Lung (tissue), 11 donors: ENCODE measurements at regions not wholly inside any gene's neighbourhood (a gene's known extent, or its start where the extent isn't known, plus 50 kb on each side); places are given as distances from the start of the nearest gene placed in this dataset.

Source experiments
- ATAC-seq: fragments of 200-7000 bp; cut with Tn5 transposase; one replicate; pipeline ENCODE4 v1.9.1; 2020; ENCODE audit warnings: moderate number of reproducible peaks; ENCODE audit not compliant: insufficient read depth, low FRiP score
- DNase-seq, 3 donors: peaks; one replicate each; pipeline ENCODE4 v3.0.0-alpha.2; 2013 to 2017
- H3K27ac ChIP-seq, 2 donors: one replicate each; pipeline ENCODE4 v1.5.1; 2013; ENCODE audit warnings: mild to moderate bottlenecking in 2 of 2, moderate library complexity in 2 of 2, control low read depth in 1 of 2, inconsistent platforms in 1 of 2, low read depth in 1 of 2, low read length in 1 of 2
- H3K27me3 ChIP-seq, 3 donors: one replicate each; pipeline ENCODE4 v1.5.1; 2013; ENCODE audit warnings: low read length in 2 of 3; ENCODE audit not compliant: control insufficient read depth in 3 of 3, insufficient read depth in 3 of 3
- H3K36me3 ChIP-seq, 4 donors: one replicate each; pipeline ENCODE4 v1.5.1; 2013; ENCODE audit warnings: low read length in 4 of 4, mild to moderate bottlenecking in 1 of 4, moderate library complexity in 1 of 4; ENCODE audit not compliant: control insufficient read depth in 4 of 4, insufficient read depth in 4 of 4
- H3K4me1 ChIP-seq, 5 donors: one replicate each; pipeline ENCODE4 v1.5.1; 2013; ENCODE audit warnings: low read length in 5 of 5, mild to moderate bottlenecking in 2 of 5, moderate library complexity in 1 of 5; ENCODE audit not compliant: control insufficient read depth in 5 of 5, insufficient read depth in 5 of 5
- H3K4me3 ChIP-seq: one replicate; pipeline ENCODE4 v1.5.1; 2013; ENCODE audit warnings: mild to moderate bottlenecking, control low read depth, moderate library complexity
- H3K9ac ChIP-seq, 2 donors: one replicate each; pipeline ENCODE4 v1.5.1; 2013; ENCODE audit warnings: low read length in 2 of 2, control low read depth in 1 of 2; ENCODE audit not compliant: insufficient read depth in 1 of 2
- H3K9me3 ChIP-seq, 4 donors: one replicate each; pipeline ENCODE4 v1.5.1; 2013; ENCODE audit warnings: low read length in 3 of 4, mild to moderate bottlenecking in 1 of 4, moderate library complexity in 1 of 4; ENCODE audit not compliant: control insufficient read depth in 4 of 4, insufficient read depth in 3 of 4
- CTCF ChIP-seq: IDR thresholded peaks from 2 replicates; pipeline ENCODE4 v1.5.1; 2012; ENCODE audit warnings: mild to moderate bottlenecking; ENCODE audit errors: control extremely low read depth, extremely low read depth
- WGBS, 2 donors: extraction: QIAGEN DNeasy Blood & Tissue Kit; methylation state at CpG; one replicate each; pipeline ENCODE4 v1.1.7; 2013; 5-methylcytosine and 5-hydroxymethylcytosine counted together
- donor health status: control.
- donor health status: control.
- donor health status: Bipolar disorder and iron deficiency.
- donor health status: healthy.
- donor health status: DM: yes; HTN: yes; CAD: no.

DNA sequence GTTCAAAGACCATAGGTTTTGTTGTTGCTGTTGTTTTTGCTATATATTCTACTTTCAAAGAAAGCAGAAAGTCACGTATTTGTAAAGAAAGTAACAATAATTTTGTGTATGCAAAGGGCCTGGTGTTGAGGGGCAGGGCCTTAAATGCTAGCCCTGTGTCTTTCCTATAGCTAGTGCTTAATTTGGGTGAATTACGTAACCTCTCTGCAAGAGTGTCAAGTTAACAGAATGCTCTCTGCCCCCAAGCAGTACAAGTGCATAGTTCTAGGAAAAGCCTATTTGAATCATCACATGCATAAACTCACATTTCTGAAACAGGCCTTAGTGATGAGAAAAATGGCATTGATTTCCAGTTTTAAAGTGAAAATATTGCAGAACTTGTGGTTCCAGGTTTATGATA, 663.6 kb downstream of the STIM2 start:
- no peaks in the 10 kb centered on the region for H3K4me1 ChIP-seq
- no peak overlapping the region for H3K27ac ChIP-seq
- no peaks in the 10 kb centered on the region for H3K36me3 ChIP-seq
- no peaks in the 10 kb centered on the region for H3K9me3 ChIP-seq
- no peak for DNase-seq
- no peak for ATAC-seq
- TF ChIP-seq CTCF, result no peak
- H3K9ac ChIP-seq, result no peak overlapping the region
- 77 to 82% methylated on average over 2 of the region's 2 CpGs for WGBS, 2 donors
- no peaks in the 10 kb centered on the region for H3K27me3 ChIP-seq
- H3K4me3 ChIP-seq, result no peak overlapping the region

DNA sequence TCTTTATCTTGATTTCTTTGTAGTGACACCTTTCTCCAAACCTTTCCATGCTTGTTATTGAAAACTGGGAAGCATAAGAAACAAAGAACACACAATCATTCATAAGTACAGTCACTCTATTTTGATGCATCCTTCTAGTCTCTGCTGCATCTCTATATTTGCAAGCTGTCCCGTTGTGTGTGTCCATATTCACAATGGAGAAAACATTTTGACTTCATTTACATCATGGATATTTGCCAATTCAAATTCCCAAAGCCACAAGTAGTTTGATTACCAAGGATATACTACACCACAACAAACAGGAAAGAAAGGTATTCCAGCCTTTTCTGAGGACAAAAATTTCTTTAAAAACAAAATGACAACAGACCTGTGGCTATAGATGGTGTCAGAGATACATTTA, 673.8 kb downstream of the STIM2 start:
- Histone ChIP-seq H3K9ac (no peak overlapping the region), H3K9me3 (peaks cover 0 to 3% (median 0%) of the 10 kb centered on the region in 4 donors), H3K4me1 (no peaks in the 10 kb centered on the region), H3K27ac (no peak overlapping the region), H3K27me3 (no peaks in the 10 kb centered on the region), H3K4me3 (no peak overlapping the region), H3K36me3 (no peaks in the 10 kb centered on the region)
- no peak for TF ChIP-seq CTCF
- no peak for ATAC-seq
- WGBS, 2 donors, result 42 to 59% methylated on average over 1 of the region's 1 CpG
- no peak for DNase-seq

DNA sequence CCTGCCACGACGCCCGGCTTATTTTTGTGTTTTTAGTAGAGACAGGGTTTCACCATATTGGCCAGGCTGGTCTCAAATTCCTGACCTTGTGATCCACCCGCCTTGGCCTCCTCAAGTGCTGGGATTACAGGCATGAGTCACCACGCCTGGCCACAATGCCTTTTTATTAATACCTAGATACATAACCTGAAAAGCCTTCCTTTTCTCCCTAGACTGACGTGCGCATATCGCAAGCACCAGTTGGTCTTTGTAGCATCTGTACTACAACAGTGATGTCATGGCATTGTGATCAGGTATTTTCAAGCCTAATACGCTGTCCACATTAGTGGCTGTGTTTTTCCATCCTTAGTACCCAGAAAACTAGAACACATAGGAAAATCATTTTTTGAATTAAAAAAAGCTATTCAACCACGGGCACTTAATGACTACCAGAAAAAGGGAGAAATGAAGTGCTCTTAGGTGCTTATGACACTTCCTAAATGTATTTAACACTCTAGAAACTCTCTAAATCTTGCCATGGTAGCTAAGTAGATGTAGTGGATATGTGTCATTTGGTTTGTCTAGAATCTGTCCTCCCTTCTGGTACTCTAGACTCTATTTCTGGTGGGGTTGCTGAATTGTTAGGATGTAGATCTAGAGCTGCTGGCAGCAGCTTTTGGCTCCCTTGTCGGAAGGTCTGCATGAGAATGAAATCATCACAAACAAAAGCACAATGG, 707.8 kb downstream of the STIM2 start:
- ATAC-seq (no peak), DNase-seq (no peak)
- H3K27me3 ChIP-seq, result no peaks in the 10 kb centered on the region
- H3K9me3 ChIP-seq, result no peaks in the 10 kb centered on the region
- no peak for TF ChIP-seq CTCF
- H3K9ac ChIP-seq, result no peak overlapping the region
- H3K27ac ChIP-seq, result no peak overlapping the region
- H3K36me3 ChIP-seq, result no peaks in the 10 kb centered on the region
- WGBS, 2 donors, result 74 to 81% methylated on average over 11 of the region's 11 CpGs
- H3K4me3 ChIP-seq, result no peak overlapping the region
- H3K4me1 ChIP-seq, result no peaks in the 10 kb centered on the region

GRCh38 chr4:27568952-27569319, 708.3 kb downstream of the STIM2 start:
- Histone ChIP-seq H3K27ac (no peak overlapping the region), H3K4me3 (no peak overlapping the region), H3K27me3 (no peaks in the 10 kb centered on the region), H3K9me3 (no peaks in the 10 kb centered on the region), H3K9ac (no peak overlapping the region), H3K36me3 (no peaks in the 10 kb centered on the region), H3K4me1 (no peaks in the 10 kb centered on the region)
- TF ChIP-seq CTCF, result no peak
- 53 to 76% methylated on average over 2 of the region's 2 CpGs for WGBS, 2 donors
- peak in 1 of 3 donors; percentile 9 for DNase-seq
- no peak for ATAC-seq
